CD8-positive, alpha-beta memory T cell (primary cell): ENCODE measurements at regions not wholly inside any gene's neighbourhood (a gene's known extent, or its start where the extent isn't known, plus 50 kb on each side); places are given as distances from the start of the nearest gene placed in this dataset.
"Not testable (repeated sequence)": the region's sequence is repeated elsewhere in the genome, so short reads cannot be mapped to it uniquely, and the experiment has no call there.

Experiments
- CTCF ChIA-PET: fragments of 350-600 bp; sonication (Branson Sonifier 250); formaldehyde crosslinking; loops from one replicate; lab custom pipeline; 2021; ENCODE audit warnings: antibody characterized with exemption; lab: Charles Lee
- POLR2A ChIA-PET: fragments of 350-600 bp; sonication (Branson Sonifier 250); formaldehyde crosslinking; loops from one replicate; lab custom pipeline; 2021; ENCODE audit warnings: antibody characterized with exemption; lab: Charles Lee
- DNase-seq, 5 donors: peaks; one replicate each; pipeline versions ENCODE4 v3.0.0 to v3.0.0-alpha.2; 2020 to 2022; ENCODE audit warnings: mixed read lengths in 1 of 5
- H3K27ac ChIP-seq: one replicate; pipeline ENCODE4 v1.7.0; 2013; ENCODE audit warnings: low read depth, mild to moderate bottlenecking, low read length, moderate library complexity
- H3K27me3 ChIP-seq: 2 replicates; pipeline ENCODE4 v1.7.0; 2013; ENCODE audit warnings: low read length, mild to moderate bottlenecking; ENCODE audit not compliant: insufficient read depth, poor library complexity, severe bottlenecking
- H3K36me3 ChIP-seq: 2 replicates; pipeline ENCODE4 v1.7.0; 2013; ENCODE audit warnings: mild to moderate bottlenecking, low read length, moderate library complexity; ENCODE audit not compliant: insufficient read depth
- H3K4me1 ChIP-seq: 2 replicates; pipeline ENCODE4 v1.7.0; 2013; ENCODE audit warnings: mild to moderate bottlenecking, low read length, moderate library complexity; ENCODE audit not compliant: insufficient read depth
- H3K4me3 ChIP-seq: 2 replicates; pipeline ENCODE4 v1.7.0; 2013; ENCODE audit warnings: mild to moderate bottlenecking, low read length
- H3K9me3 ChIP-seq: 2 replicates; pipeline ENCODE4 v1.7.0; 2013; ENCODE audit warnings: mild to moderate bottlenecking, low read length
- H3K27ac Mint-ChIP-seq, 8 donors: one replicate each; pipeline ENCODE4 v1.8.0; 2020 to 2021; ENCODE audit warnings: mixed read lengths in 8 of 8, mild to moderate bottlenecking in 6 of 8, inconsistent platforms in 3 of 8, moderate library complexity in 3 of 8
- H3K27me3 Mint-ChIP-seq, 2 donors: one replicate each; pipeline ENCODE4 v1.8.0; 2020 to 2021; ENCODE audit warnings: mixed read lengths in 2 of 2, mild to moderate bottlenecking in 1 of 2, moderate library complexity in 1 of 2
- H3K36me3 Mint-ChIP-seq, 3 donors: one replicate each; pipeline ENCODE4 v1.8.0; 2020 to 2021; ENCODE audit warnings: mixed read lengths in 3 of 3, inconsistent platforms in 1 of 3, mild to moderate bottlenecking in 1 of 3
- H3K4me1 Mint-ChIP-seq, 3 donors: one replicate each; pipeline ENCODE4 v1.8.0; 2020 to 2021; ENCODE audit warnings: mixed read lengths in 3 of 3, inconsistent platforms in 1 of 3, mild to moderate bottlenecking in 1 of 3
- H3K4me3 Mint-ChIP-seq, 7 donors: one replicate each; pipeline ENCODE4 v1.8.0; 2020 to 2021; ENCODE audit warnings: mixed read lengths in 7 of 7, mild to moderate bottlenecking in 6 of 7, moderate library complexity in 4 of 7, inconsistent platforms in 2 of 7
- H3K9me3 Mint-ChIP-seq, 5 donors: one replicate each; pipeline ENCODE4 v1.8.0; 2020 to 2022; ENCODE audit warnings: mixed read lengths in 5 of 5, mild to moderate bottlenecking in 3 of 5, moderate library complexity in 2 of 5, inconsistent platforms in 1 of 5

DNA sequence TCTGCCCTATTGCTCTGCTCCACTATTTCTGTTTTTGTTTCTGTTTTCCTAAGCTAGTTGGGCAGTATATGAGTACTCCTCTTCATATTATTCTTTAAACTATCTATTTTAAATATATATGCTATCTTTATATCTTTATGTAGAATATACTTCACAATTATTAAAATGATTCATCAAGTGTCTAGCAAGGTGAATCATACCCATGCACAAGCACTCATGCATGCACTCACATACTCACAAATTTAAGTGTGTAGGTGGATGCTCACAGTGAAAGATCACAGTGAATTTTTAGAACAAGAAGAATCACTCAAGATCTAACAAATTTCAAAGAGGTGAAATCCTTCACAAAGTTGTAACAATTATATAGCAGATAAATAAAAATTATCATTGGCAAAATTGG, 435.6 kb upstream of the SLITRK5 start:
- Histone ChIP-seq H3K27me3 (no peaks in the 10 kb centered on the region), H3K9me3 (no peaks in the 10 kb centered on the region), H3K4me3 (no peak overlapping the region), H3K27ac (no peak overlapping the region), H3K4me1 (no peaks in the 10 kb centered on the region), H3K36me3 (no peaks in the 10 kb centered on the region)
- no peak for DNase-seq
- Mint-ChIP-seq H3K9me3 (peaks cover 0 to 28% (median 10%) of the 10 kb centered on the region in 5 donors), H3K4me3 (no peak overlapping the region), H3K27ac (no peak overlapping the region), H3K36me3 (no peaks in the 10 kb centered on the region), H3K27me3 (no peaks in the 10 kb centered on the region), H3K4me1 (no peaks in the 10 kb centered on the region)
- ChIA-PET CTCF (no interaction called here), POLR2A (no interaction called here)

DNA sequence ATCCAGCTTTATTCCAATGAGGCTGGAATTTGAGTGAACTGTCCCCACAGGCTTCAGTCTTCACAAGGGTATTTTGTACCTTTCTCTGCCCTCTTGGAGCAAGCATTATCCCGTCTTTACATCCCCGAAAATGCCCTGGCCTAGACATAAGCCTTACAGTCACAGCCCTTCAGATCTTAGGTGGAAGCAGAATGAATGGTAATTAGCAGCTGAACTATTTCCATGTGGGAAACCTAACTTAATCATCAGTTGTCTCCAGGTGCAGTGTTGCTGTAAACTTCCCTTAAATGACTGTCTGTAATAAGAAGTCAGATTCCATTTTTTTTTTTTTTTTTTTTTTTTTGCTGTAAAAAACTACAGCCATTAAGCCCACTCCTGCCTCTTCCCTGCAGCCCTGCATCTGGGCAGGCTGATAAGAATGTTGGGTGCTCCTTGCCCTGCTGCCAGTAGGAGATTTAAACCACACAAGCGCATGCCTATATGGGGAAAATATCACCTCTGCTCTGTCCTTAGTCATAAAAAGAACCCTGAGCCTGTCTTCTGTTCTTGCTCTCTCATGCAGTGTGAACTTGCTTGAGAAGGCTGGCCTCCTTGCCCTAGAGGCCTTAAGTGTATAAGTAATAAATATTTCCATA, 426.8 kb upstream of the SLITRK5 start:
- Mint-ChIP-seq H3K27ac (no peak overlapping the region), H3K9me3 (peaks cover 0 to 4% (median 2%) of the 10 kb centered on the region in 5 donors), H3K4me1 (no peaks in the 10 kb centered on the region), H3K36me3 (no peaks in the 10 kb centered on the region), H3K27me3 (no peaks in the 10 kb centered on the region), H3K4me3 (no peak overlapping the region)
- Histone ChIP-seq H3K4me1 (no peaks in the 10 kb centered on the region), H3K36me3 (no peaks in the 10 kb centered on the region), H3K27ac (no peak overlapping the region), H3K4me3 (no peak overlapping the region), H3K27me3 (no peaks in the 10 kb centered on the region), H3K9me3 (no peaks in the 10 kb centered on the region)
- ChIA-PET POLR2A (no interaction called here), CTCF (no interaction called here)
- DNase-seq: no peak

DNA sequence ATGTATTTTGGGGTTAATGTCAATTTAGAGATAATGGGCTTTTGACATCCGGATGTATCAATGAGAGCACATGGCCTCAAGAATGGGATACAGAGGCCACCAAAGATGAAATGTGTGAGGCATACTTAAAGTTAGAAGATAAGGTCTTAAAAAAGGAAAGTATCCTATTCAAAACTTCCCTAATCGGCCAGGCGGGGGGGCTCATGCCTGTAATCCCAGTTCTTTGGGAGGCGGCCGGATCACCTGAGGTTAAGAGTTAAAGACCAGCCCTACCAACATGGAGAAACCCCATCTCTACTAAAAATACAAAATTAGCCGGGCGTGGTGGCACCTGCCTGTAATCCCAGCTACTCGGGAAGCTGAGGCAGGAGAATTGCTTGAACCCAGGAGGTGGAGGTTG, 421.3 kb upstream of the SLITRK5 start:
- H3K4me3 ChIP-seq, H3K36me3 ChIP-seq, CTCF ChIA-PET, H3K27ac Mint-ChIP-seq, DNase-seq, H3K4me1 Mint-ChIP-seq, POLR2A ChIA-PET, H3K36me3 Mint-ChIP-seq, H3K4me3 Mint-ChIP-seq, H3K9me3 ChIP-seq, H3K27me3 ChIP-seq, H3K27ac ChIP-seq, H3K27me3 Mint-ChIP-seq, H3K4me1 ChIP-seq: not testable (repeated sequence)
- H3K9me3 Mint-ChIP-seq: peaks cover 0 to 11% (median 2%) of the 10 kb centered on the region in 5 donors

DNA sequence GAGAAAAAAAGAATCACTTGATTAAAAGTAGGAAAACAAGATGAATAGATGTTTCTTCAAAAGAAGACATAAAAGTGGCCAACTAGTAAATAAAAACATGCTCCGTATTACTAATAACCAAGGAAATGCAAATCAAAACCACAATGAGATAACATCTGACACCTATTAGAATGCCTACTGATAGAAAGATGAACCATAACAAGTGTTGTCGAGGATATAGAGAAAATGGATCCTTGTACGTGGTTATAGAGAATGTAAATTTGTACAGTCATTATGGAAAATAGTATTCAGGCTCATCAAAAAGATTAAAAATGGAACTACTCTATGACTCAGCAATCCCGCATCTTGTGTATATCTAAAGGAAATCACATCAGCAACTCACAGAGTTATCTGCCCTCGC, 415.8 kb upstream of the SLITRK5 start:
- Mint-ChIP-seq H3K27ac (no peak overlapping the region), H3K36me3 (no peaks in the 10 kb centered on the region), H3K9me3 (peaks cover 0 to 32% (median 4%) of the 10 kb centered on the region in 5 donors), H3K4me1 (no peaks in the 10 kb centered on the region), H3K4me3 (no peak overlapping the region), H3K27me3 (no peaks in the 10 kb centered on the region)
- no peaks in the 10 kb centered on the region for H3K4me1 ChIP-seq
- POLR2A ChIA-PET: no interaction called here
- no peak for DNase-seq
- H3K27me3 ChIP-seq: no peaks in the 10 kb centered on the region
- no peaks in the 10 kb centered on the region for H3K9me3 ChIP-seq
- H3K36me3 ChIP-seq: no peaks in the 10 kb centered on the region
- CTCF ChIA-PET: no interaction called here
- H3K4me3 ChIP-seq: no peak overlapping the region
- no peak overlapping the region for H3K27ac ChIP-seq

DNA sequence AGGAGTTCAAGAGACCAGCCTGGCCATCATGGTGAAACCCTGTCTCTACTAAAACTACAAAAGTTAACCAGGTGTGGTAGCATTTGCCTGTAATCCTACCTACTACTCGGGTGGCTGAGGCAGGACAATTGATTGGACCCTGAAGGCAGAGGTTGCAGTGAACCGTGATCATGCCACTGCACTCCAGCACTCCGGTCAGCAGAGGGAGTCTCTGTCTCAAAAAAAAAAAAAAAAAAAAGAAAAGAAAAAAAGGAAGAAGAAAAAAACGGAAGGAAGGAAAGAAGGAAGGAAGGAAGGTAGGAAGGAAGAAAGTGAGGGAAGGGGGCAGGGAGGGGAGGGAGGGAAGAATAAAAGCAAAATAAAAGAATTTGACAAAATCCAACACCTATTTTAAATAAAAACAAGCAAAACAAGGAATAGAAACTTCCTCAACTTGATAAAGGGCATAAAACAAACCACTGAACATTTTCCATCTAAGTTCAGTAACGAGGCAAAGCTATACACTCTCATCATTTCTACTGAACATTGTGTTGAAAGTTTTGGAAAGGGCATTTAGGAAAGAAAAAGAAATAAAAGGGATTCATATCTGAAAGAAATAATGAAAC, 411.6 kb upstream of the SLITRK5 start:
- H3K4me3 Mint-ChIP-seq: no peak overlapping the region
- Histone ChIP-seq H3K36me3 (no peaks in the 10 kb centered on the region), H3K9me3 (no peaks in the 10 kb centered on the region), H3K4me3 (no peak overlapping the region), H3K27me3 (no peaks in the 10 kb centered on the region), H3K4me1 (no peaks in the 10 kb centered on the region), H3K27ac (no peak overlapping the region)
- no peaks in the 10 kb centered on the region for H3K36me3 Mint-ChIP-seq
- H3K9me3 Mint-ChIP-seq: peaks cover 0 to 28% (median 4%) of the 10 kb centered on the region in 5 donors
- no peak overlapping the region for H3K27ac Mint-ChIP-seq
- H3K4me1 Mint-ChIP-seq: no peaks in the 10 kb centered on the region
- CTCF ChIA-PET: no interaction called here
- no peak for DNase-seq
- no peaks in the 10 kb centered on the region for H3K27me3 Mint-ChIP-seq
- POLR2A ChIA-PET: no interaction called here

DNA sequence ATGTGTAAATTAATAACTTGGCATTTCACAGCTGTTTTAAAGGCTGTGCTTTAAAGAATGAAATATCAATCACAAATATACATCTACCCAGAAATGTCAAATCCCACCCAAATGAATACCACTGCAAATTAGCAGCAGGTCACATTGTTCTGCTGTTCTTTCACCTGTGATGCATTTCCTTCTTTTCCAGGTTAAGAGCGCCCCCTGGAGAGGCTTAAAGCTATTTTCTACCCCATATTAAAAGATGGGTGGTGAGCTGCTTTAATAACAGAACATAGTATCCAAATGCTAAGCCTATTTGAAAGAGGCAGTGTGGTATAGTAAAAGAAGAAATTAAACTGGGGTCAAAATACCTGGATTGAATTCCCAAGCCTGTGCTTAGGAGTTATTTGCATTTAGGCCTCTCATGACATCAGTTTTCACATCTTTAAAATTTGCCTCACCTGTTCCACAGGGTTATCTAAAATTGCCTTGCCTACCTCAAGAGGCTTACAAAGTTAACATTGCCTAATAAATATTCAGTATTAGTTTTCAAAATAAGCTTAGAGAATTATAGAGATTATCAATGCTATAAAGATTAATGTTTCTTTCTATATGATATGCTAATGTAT, 396.9 kb upstream of the SLITRK5 start:
- Histone ChIP-seq H3K36me3 (no peaks in the 10 kb centered on the region), H3K9me3 (no peaks in the 10 kb centered on the region), H3K27ac (no peak overlapping the region), H3K4me1 (no peaks in the 10 kb centered on the region), H3K4me3 (no peak overlapping the region), H3K27me3 (no peaks in the 10 kb centered on the region)
- Mint-ChIP-seq H3K4me1 (no peaks in the 10 kb centered on the region), H3K4me3 (no peak overlapping the region), H3K36me3 (no peaks in the 10 kb centered on the region), H3K27me3 (no peaks in the 10 kb centered on the region), H3K9me3 (peaks cover 2 to 6% (median 3%) of the 10 kb centered on the region in 5 donors), H3K27ac (no peak overlapping the region)
- POLR2A ChIA-PET: no interaction called here
- CTCF ChIA-PET: no interaction called here
- DNase-seq: peak in 1 of 5 donors; percentile 7

DNA sequence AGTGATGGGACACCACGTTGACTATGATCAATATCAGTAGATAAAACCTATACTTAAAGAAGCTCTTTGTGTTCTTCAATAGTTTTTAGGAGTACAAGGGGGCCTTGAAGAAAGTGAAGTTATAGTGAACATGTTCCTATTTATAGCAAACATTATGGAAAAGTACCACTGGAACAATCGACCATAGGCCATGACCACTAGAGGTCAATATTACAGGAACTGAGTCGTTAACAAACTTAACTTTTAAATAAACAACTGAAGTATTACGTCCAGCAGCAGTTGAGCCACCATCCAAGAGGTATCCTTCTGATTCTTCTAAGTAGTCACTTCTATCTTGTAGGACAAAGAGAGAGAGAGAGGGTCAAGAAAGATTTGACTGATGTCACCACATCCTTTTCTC, 391.0 kb upstream of the SLITRK5 start:
- H3K27ac ChIP-seq: no peak overlapping the region
- no peak overlapping the region for H3K4me3 Mint-ChIP-seq

DNA sequence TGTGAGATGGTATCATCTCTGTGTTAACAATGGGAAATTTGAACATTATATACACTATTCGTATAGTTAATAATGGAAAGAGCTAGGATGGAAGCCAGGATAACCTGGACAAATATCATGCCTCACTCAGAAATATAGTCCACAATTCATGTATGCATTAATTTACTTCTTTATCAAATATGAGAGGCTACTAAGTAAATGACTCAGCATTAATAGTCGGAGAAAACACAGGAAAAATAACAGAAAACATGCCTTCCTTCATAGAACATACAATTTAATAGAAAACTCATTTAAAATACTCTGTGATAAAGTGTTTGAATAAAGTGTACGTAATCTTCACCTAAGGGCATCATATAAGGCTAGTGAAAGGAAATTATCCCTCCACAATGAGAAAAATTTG, 383.4 kb upstream of the SLITRK5 start:
- H3K27ac Mint-ChIP-seq: no peak overlapping the region
- Histone ChIP-seq H3K27me3 (no peaks in the 10 kb centered on the region), H3K4me3 (no peak overlapping the region), H3K27ac (no peak overlapping the region), H3K9me3 (no peaks in the 10 kb centered on the region), H3K36me3 (no peaks in the 10 kb centered on the region), H3K4me1 (no peaks in the 10 kb centered on the region)
- ChIA-PET POLR2A (no interaction called here), CTCF (no interaction called here)
- no peaks in the 10 kb centered on the region for H3K4me1 Mint-ChIP-seq
- no peak overlapping the region for H3K4me3 Mint-ChIP-seq
- DNase-seq: no peak
- H3K36me3 Mint-ChIP-seq: no peaks in the 10 kb centered on the region
- no peaks in the 10 kb centered on the region for H3K27me3 Mint-ChIP-seq
- H3K9me3 Mint-ChIP-seq: peaks cover 0 to 15% (median 10%) of the 10 kb centered on the region in 5 donors

More for the DNA sequence above, 391.0 kb upstream of the SLITRK5 start:
- H3K36me3 ChIP-seq: no peaks in the 10 kb centered on the region
- no peak for DNase-seq
- no peaks in the 10 kb centered on the region for H3K4me1 ChIP-seq
- no peaks in the 10 kb centered on the region for H3K27me3 ChIP-seq
- Mint-ChIP-seq H3K27ac (no peak overlapping the region), H3K36me3 (no peaks in the 10 kb centered on the region), H3K27me3 (no peaks in the 10 kb centered on the region), H3K9me3 (peaks cover 2 to 7% (median 3%) of the 10 kb centered on the region in 5 donors), H3K4me1 (no peaks in the 10 kb centered on the region)
- no peaks in the 10 kb centered on the region for H3K9me3 ChIP-seq
- ChIA-PET POLR2A (no interaction called here), CTCF (no interaction called here)
- H3K4me3 ChIP-seq: no peak overlapping the region
